IPS-11a (cell line): ENCODE measurements at regions not wholly inside any gene's neighbourhood (a gene's known extent, or its start where the extent isn't known, plus 50 kb on each side); places are given as distances from the start of the nearest gene placed in this dataset.

Experiments
- H3K4me3 ChIP-seq: one replicate; pipeline ENCODE4 v1.5.1; 2013; ENCODE audit warnings: low read depth, low read length, control low read depth

GRCh38 chr14:104367866-104368750 lies 211.5 kb upstream of the C14orf180 start:
- no peak overlapping the region for H3K4me3 ChIP-seq

- H3K4me3 ChIP-seq = no peak overlapping the region
Observed at GRCh38 chr14:104368751-104369100, 210.8 kb upstream of the C14orf180 start.

DNA sequence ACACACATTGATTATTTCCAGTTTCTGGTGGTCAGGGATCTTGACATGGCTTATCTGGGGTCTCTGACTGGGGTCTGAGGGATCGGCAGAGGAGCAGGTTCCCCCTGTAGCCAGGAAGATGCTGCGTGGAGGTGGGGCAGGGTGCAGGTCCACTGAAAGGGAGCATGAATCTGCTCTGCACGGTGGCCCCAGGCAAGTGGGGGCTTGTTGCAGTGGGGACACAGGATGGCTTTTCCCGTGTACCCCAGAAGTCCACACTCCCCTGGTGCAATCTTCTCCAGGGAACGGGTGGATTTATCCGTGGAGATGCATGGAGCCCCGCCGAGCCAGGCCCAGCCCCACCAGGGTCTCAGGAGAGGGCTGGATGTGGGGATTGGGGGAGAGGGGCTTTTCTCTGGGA lies 210.4 kb upstream of the C14orf180 start:
- H3K4me3 ChIP-seq = no peak overlapping the region

- H3K4me3 ChIP-seq = no peak overlapping the region
Observed at GRCh38 chr14:104370256-104370870, 209.2 kb upstream of the C14orf180 start.

DNA sequence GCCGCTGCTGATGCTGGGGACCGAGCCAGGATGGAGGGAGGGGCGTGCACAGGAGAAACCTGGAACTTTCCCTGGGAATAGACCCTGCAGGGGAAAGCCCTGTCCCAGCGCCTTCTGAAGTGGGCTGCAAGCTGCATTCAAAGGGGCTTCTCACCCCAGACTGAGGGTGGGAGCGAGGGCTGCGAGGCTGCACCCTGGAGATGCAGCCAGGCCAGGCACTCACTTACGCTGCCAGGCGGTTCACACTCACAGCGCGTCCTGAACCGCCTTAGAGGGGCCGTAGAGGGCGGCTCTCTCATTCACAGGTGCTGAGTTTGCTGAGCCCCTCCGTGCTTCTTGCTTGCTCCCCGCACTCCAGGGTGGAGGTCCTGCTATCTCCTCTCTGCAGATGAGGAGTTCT lies 208.5 kb upstream of the C14orf180 start:
- H3K4me3 ChIP-seq = no peak overlapping the region

DNA sequence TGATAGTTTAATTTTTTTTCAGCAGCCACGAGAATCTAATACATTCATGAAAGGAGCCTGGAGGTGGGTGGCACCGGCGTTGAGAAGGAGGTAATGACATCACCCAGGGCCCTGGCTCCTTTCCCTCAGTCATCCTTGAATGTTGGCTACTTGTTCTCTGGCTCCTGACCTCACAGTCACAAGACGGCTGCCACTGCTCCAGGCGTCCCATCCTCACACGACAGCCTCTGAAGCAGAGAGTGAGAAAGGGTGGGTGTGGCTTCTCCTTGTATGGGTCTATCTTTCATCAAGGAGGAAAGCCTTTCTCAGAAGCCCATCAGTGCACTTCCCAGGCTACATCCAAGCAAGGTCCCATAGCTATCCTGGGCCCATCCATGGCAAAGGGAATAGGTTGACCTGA lies 207.6 kb upstream of the C14orf180 start:
- H3K4me3 ChIP-seq = no peak overlapping the region

- no peak overlapping the region for H3K4me3 ChIP-seq
Observed at GRCh38 chr14:104372390-104373054, 207.0 kb upstream of the C14orf180 start.

GRCh38 chr14:104373055-104373854 lies 206.3 kb upstream of the C14orf180 start:
- no peak overlapping the region for H3K4me3 ChIP-seq

DNA sequence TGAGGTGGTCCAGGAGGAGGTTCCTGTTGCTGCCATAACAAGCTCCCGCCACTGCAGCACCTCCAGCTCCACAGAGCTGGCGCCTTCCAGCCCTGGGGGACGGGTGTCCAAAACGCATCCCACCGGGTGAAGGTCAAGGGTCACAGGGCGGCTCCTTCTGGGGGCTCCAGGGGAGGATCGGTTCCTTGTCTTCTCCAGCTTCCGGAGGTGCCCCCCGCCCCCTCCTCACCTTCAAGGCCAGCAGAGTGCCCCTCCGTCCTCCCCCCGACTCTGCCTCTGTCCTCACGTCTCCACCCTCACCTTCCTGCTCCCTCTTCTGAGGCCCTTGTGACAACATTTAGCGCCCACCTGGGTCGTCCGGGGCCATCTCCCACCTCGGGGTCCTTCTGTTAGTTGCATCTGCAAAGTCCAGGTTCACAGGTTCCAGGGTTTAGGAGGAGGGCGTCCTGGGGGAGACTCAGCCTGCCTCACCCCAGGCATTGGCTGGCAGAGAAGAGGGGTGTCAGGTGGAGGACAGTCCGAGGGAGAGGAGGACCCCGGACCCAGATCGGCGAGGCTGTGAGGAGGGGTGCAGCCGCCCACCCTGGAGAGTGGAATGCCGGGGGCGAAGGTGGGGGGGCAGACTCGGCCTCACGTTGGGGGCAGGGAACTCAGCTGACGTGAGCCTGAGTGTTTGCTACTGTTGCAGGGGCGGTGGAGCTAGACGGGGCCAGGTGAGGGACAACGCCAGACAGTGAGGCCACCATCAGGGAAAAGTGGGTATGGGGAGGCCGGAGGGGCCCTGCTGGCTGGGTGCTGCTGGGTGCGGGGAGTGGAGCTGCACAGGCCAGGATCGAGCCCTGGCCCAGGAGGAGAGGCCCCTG lies 205.5 kb upstream of the C14orf180 start:
- no peak overlapping the region for H3K4me3 ChIP-seq

- no peak overlapping the region for H3K4me3 ChIP-seq
Observed at GRCh38 chr14:104374718-104375080, 204.9 kb upstream of the C14orf180 start.

DNA sequence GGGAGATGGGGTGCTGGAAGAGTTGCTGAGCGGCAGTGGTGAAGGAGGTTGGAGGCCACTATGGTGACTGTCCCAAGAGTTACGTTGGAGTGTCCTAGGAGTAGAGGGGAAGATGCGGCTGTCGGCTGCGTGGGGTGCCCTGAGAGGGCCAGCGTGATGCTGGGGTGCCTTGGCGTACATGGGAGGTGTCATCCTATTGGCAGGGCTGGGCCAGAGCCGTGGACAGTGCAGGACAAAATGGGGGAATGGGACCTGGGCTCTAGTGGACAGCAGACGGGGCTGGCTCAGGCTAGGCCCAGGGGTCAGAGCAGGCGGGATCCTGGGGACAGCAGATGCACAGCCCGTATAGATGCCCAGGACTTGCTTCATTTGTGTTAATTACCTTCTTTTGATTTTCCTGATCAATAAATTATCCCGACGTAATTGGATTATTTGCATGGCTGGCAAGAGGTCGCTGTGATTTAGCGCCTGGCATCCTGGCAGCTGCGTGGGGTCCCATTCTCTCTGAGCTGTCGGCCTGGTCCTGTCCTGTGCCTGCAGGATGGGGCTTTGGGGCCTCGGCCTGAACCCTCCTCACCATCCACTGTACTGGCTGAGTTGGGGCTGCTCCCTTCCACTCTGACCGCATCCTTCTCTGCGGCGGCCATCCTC lies 203.9 kb upstream of the C14orf180 start:
- no peak overlapping the region for H3K4me3 ChIP-seq

- H3K4me3 ChIP-seq = no peak overlapping the region
Observed at GRCh38 chr14:104376202-104377140, 203.1 kb upstream of the C14orf180 start.

- no peak overlapping the region for H3K4me3 ChIP-seq
Observed at GRCh38 chr14:104377256-104377655, 202.3 kb upstream of the C14orf180 start.

DNA sequence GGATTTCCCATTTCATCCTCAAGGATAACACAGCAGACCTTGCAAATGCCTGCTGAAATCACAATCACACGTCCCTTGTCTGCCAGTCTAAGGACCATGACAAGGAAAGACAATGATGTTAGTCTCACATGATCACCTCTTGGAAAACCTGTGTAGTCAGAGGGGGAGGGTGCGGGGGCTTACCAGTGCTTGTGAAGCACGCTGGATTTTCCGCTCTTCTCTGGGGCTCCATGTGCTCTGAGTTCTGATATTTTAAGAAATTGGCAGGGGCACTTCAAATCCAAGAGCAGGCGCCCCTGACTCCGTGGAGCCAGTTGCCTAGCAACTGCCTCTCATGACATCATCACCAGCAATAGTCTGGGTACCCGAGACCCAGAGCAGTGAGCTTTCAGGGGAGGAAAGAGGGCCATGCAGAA lies 200.9 kb upstream of the C14orf180 start:
- H3K4me3 ChIP-seq = no peak overlapping the region

GRCh38 chr14:104382361-104383087 lies 197.0 kb upstream of the C14orf180 start:
- no peak overlapping the region for H3K4me3 ChIP-seq

DNA sequence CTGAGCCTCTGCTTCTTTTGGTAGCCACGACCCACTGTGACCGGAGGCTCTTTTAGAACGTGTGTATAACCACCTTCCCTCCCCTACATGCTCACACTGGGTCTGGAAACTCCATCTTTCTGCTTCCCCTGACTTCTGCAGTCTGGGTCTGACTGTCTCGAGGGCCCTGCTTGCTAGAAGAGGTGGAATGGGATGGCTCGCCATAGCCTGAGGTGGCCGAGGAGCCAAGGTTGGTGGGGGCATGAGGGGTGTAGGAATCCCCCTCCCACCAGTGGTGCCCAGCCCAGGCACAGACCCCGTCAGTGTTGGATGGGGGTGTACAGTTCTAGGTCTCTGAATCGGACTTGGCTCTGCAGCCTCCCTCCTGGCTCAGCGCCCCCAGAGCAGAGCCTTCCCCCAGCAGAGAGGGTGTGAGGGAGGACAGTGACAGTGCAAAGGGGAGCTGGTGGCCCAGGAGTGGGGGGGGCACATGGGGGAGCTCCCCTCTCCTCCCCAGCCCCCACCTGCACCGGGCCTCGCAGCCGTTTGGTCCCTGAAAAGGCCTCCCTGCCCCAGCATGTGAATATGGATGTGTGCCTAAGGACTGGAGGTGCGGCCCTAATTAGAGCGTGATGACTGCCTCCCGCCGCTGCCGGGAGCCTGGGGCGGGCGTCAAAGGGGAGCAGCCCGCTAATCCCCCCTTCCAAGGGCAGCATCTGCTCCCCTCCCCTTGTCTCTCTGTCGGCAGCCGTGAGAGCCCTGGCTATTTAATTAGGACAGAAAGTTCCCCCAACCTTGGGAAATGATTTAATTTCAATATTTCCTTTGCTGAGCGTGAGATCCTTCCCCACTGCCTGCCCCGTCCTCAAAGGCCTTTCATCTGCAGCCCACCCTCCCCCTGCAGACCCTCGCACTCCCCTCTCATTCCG lies 196.2 kb upstream of the C14orf180 start:
- no peak overlapping the region for H3K4me3 ChIP-seq
